ENCODE measurements at regions not wholly inside any gene's neighbourhood (a gene's known extent, or its start where the extent isn't known, plus 50 kb on each side); places are given as distances from the start of the nearest gene placed in this dataset.

DNA sequence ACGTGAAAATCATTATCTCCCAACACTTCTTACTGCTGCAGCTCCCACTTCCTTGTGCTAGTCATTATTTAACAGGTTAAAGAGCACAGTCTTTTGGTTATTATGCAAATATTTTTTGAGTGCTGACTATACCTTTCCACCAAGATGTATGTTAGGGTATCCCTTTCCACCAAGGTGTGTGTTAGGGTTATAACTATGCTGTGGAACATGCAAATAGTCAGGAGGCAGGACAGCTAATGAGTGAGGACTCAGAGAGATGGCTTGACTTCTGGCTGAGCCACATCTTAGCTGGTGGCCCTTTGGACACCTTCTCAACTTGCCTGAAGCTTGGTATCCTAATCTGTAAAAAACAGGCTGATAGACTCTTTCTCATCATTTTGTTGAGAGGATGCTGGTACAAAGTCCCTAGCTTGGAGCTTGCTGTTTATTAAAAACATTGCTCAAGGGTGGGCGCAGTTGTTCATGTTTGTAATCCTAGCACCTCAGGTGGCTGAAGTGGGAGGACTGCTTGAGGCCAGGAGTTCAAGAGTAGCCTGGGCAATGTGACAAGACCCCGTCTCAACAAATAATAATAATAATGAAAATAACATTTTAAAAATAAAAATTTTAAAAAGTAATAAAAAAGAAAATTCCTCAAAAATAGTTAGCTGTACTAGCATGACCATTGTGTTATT is 160.5 kb upstream of the ADAMTS9 start:
- Mint-ChIP-seq H3K36me3 (peaks cover 4% of the 10 kb centered on the region), H3K9me3 (peaks cover 7% of the 10 kb centered on the region), H3K4me3 (no peak overlapping the region), H3K27me3 (no peaks in the 10 kb centered on the region), H3K27ac (no peak overlapping the region), H3K4me1 (ENCODE audit: low read depth in 2 of 2) (no peaks in the 10 kb centered on the region)
- no peak for DNase-seq (ENCODE audit: low spot score)
- ATAC-seq = no peak

DNA sequence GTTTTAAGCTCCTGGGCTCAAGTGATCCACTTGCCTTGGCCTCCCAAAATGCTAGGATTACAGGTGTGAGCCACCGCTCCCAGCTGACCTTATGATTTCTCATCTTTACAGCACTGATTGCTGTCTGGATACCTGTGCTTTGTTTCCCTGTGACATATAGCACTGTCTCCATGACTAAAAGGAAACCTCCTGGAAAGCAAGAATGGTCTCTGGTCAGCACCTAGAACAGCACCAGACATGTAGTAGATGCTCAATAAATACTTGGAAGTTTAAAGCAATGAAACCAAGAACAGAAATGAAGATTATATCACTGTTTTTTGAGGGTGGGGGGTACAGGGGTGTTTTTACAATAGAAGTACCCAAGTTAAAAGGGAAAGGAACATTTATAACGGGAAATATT is 156.8 kb upstream of the ADAMTS9 start:
- no peak overlapping the region for H3K4me3 Mint-ChIP-seq
- DNase-seq (ENCODE audit: low spot score) = no peak
- peaks cover 4% of the 10 kb centered on the region for H3K36me3 Mint-ChIP-seq
- H3K27me3 Mint-ChIP-seq = no peaks in the 10 kb centered on the region
- no peak for ATAC-seq
- no peaks in the 10 kb centered on the region for H3K4me1 Mint-ChIP-seq (ENCODE audit: low read depth in 2 of 2)
- no peak overlapping the region for H3K27ac Mint-ChIP-seq
- peaks cover 5% of the 10 kb centered on the region for H3K9me3 Mint-ChIP-seq

DNA sequence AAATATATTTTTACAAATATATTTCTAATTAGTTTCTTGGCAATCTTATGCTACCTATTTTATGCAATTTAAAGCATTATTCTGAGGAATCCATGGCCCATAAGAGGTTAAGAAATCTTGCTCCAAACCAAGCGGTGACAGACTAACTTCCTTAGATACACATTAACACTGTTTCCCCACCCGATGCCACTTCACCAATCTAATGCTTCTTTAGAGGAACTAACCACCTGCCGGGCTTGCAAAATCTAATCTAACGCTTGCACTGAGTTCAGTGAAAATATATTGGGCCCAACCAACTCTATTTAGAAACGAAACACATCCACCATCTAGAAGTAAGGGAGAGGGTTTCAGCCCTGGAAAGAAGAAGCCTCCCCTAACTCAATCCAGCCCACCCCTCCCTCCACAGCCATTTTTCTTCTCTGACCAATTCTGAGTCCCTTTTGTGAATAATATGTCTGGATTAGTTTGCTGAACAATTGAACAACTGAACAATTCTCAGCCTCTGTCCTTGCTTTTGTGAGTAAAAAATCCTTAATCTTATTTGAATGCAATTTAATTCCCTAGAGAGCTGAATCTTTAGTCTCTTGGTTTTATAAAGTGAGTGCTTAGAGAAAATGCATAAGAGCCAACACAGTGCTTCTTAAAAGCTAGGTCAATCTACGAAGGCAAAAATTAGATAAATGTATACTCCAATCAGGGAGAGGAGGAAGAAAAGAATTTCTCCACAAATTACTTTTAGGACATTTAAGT is 150.4 kb upstream of the ADAMTS9 start:
- Mint-ChIP-seq H3K27ac (no peak overlapping the region), H3K27me3 (no peaks in the 10 kb centered on the region), H3K36me3 (no peaks in the 10 kb centered on the region), H3K4me3 (no peak overlapping the region), H3K4me1 (ENCODE audit: low read depth in 2 of 2) (no peaks in the 10 kb centered on the region), H3K9me3 (peaks cover 8% of the 10 kb centered on the region)
- no peak for ATAC-seq
- DNase-seq (ENCODE audit: low spot score) = no peak

DNA sequence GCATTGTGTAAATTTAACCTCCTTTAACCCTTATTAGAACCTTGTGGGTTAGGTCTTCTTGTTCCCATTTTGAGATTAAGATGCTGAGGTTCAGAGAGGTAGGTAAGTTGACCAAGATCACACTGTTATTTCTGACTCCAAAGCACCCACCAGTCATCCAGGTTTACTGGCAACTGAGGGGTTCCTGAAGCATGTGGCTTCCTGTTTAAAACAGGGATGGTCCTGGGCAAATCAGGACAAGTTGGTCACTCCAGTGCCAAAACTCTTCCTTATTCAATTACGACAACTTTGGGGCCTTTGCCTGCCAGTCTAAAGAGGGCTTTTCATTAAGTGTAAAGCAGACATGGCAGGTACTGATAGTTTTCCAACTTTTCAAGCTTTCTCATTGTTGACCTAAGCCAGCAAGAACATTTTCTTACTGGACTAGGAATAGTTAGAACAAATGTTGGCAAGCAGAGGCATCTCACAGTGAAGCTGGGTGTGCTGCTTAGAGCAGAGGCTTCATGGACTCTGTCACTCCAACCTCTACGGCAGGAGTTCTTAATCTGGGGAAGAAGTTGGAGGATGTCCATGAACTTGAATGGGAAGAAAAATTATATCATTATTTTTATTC is 149.4 kb upstream of the ADAMTS9 start:
- Mint-ChIP-seq H3K9me3 (peaks cover 8% of the 10 kb centered on the region), H3K36me3 (no peaks in the 10 kb centered on the region), H3K4me3 (no peak overlapping the region), H3K27ac (no peak overlapping the region), H3K4me1 (ENCODE audit: low read depth in 2 of 2) (no peaks in the 10 kb centered on the region), H3K27me3 (no peaks in the 10 kb centered on the region)
- DNase-seq (ENCODE audit: low spot score) (no peak), ATAC-seq (no peak)

DNA sequence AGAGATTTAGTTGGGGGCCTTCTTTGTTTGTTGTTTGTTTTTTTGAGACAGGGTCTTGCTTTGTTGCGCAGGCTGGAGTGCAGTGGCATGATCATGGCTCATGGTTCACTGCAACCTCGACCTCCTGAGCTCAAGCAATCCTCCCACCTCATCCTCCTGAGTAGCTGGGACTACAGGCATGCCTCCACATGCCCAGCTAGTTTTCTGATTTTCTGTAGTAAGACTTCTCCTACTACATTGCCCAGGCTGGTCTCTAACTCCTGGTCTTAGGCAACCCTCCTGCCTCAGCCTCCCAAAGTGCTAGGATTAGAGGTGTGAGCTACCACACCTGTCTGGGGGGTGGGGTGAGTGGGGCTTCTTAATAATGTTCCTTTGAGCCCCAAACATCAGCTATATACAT is 148.3 kb upstream of the ADAMTS9 start:
- H3K36me3 Mint-ChIP-seq = no peaks in the 10 kb centered on the region
- DNase-seq (ENCODE audit: low spot score) = no peak
- no peaks in the 10 kb centered on the region for H3K27me3 Mint-ChIP-seq
- H3K4me3 Mint-ChIP-seq = no peak overlapping the region
- no peak overlapping the region for H3K27ac Mint-ChIP-seq
- peaks cover 11% of the 10 kb centered on the region for H3K9me3 Mint-ChIP-seq
- H3K4me1 Mint-ChIP-seq (ENCODE audit: low read depth in 2 of 2) = no peaks in the 10 kb centered on the region
- no peak for ATAC-seq

DNA sequence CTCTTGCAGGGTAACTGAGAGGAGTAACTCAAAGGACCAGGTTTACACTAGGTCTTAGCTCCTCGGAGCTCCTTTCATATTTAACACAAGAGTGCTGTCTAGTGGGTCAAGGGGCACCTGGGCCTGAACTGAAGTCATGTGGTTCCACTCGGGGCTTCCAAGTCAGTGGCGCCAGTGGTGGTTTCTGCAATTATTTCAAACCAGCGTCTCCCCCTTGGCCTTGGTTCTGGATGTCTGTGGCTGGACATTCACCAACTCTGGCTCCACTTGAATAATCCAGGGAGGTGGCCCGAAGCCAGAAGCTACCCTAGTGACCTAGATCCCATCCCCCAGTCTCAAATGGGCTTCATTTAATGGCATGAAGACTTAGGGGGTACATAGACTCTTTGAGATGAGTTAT is 144.3 kb upstream of the ADAMTS9 start:
- no peak overlapping the region for H3K27ac Mint-ChIP-seq

DNA sequence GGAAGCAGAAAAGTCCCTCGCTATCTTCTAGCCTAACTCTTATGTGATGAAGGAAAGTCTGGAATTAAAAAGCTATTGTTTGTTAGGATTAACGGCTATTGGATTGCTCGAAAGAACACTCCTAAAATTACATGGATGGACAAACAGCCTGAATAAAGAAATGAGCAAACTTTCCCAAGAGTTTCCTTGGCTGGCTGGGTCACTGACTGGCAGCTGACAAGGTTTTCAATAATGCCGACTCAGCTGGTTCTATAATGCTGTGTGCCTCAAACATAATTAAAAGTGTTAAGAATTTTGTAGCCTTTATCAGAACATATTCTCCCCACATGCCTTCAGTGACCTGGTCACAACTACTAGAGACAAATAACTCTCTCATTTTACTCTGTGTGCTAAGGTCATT is 142.9 kb upstream of the ADAMTS9 start:
- no peak overlapping the region for H3K4me3 Mint-ChIP-seq
- H3K9me3 Mint-ChIP-seq = peaks cover 12% of the 10 kb centered on the region
- ATAC-seq = no peak
- no peaks in the 10 kb centered on the region for H3K4me1 Mint-ChIP-seq (ENCODE audit: low read depth in 2 of 2)
- H3K27me3 Mint-ChIP-seq = no peaks in the 10 kb centered on the region
- H3K36me3 Mint-ChIP-seq = no peaks in the 10 kb centered on the region
- no peak overlapping the region for H3K27ac Mint-ChIP-seq
- DNase-seq (ENCODE audit: low spot score) = no peak

More for the DNA sequence above, 144.3 kb upstream of the ADAMTS9 start:
- Mint-ChIP-seq H3K9me3 (peaks cover 15% of the 10 kb centered on the region), H3K36me3 (no peaks in the 10 kb centered on the region), H3K27me3 (no peaks in the 10 kb centered on the region), H3K4me1 (ENCODE audit: low read depth in 2 of 2) (no peaks in the 10 kb centered on the region), H3K4me3 (no peak overlapping the region)
- DNase-seq (ENCODE audit: low spot score) (no peak), ATAC-seq (no peak)

DNA sequence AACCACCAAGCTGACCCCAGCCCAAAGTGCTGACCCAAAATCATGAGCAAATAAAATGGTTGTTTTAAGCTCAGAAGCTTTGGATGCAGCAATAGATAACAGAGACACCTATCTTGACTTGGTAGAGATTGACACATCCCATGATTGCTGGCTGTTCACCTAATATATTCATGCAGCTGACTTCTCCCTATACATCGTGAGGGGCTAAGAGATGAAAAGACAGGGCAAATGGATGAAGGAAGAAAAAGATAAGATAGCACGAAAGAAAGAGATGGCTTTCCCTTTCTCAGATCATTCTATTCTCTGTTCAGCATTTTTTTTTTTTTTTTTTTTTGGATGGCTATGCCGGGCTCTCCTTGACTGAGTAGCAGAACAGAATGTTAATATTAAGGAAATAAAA is 141.5 kb upstream of the ADAMTS9 start:
- Mint-ChIP-seq H3K9me3 (peaks cover 9% of the 10 kb centered on the region), H3K27ac (no peak overlapping the region), H3K27me3 (no peaks in the 10 kb centered on the region), H3K4me3 (no peak overlapping the region), H3K36me3 (no peaks in the 10 kb centered on the region), H3K4me1 (ENCODE audit: low read depth in 2 of 2) (no peaks in the 10 kb centered on the region)
- DNase-seq (ENCODE audit: low spot score) (no peak), ATAC-seq (no peak)

DNA sequence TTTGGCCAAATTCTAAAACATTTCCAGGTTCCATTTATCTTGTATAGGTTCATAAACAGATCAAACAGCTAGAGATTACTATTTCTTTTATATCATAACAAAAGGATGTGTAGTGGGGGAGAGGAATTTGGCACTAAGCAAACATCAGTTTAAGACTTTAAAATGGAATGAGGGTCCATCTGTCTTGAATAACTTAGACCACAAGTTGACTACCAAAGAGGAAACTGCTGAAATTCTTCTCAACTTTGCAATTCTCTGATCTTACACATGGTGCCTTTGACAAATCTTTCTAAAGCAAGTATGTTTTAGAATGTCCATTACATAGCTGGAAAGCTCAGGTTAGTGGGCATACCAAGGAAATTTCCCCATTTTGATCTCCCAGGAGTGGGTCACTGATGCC is 140.5 kb upstream of the ADAMTS9 start:
- Mint-ChIP-seq H3K27me3 (no peaks in the 10 kb centered on the region), H3K4me3 (no peak overlapping the region), H3K9me3 (peaks cover 8% of the 10 kb centered on the region), H3K36me3 (no peaks in the 10 kb centered on the region), H3K27ac (no peak overlapping the region), H3K4me1 (ENCODE audit: low read depth in 2 of 2) (no peaks in the 10 kb centered on the region)
- no peak for ATAC-seq
- DNase-seq (ENCODE audit: low spot score) = no peak

DNA sequence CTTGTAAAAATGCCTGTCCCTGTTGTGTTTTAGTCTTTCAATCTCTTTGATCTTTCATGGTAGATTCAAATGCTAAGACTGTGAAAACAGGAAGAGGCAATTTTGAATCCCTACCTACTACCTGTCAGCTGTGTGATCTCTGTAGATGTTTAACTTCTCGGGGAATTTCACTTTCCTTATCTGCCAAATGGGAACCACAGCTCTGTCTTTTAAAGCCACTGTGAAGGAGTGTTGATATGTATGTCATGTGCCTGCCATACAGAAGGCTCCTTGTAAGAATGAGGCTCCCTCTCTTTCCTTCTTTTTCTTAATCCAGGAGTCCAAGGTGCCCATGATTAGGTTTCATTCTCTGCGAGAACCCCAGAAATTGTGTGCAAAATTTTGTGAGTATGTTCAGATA is 139.6 kb upstream of the ADAMTS9 start:
- no peaks in the 10 kb centered on the region for H3K27me3 Mint-ChIP-seq
- no peak overlapping the region for H3K4me3 Mint-ChIP-seq
- peaks cover 8% of the 10 kb centered on the region for H3K9me3 Mint-ChIP-seq
- ATAC-seq = no peak
- no peak for DNase-seq (ENCODE audit: low spot score)
- no peaks in the 10 kb centered on the region for H3K4me1 Mint-ChIP-seq (ENCODE audit: low read depth in 2 of 2)
- H3K27ac Mint-ChIP-seq = no peak overlapping the region
- H3K36me3 Mint-ChIP-seq = no peaks in the 10 kb centered on the region

DNA sequence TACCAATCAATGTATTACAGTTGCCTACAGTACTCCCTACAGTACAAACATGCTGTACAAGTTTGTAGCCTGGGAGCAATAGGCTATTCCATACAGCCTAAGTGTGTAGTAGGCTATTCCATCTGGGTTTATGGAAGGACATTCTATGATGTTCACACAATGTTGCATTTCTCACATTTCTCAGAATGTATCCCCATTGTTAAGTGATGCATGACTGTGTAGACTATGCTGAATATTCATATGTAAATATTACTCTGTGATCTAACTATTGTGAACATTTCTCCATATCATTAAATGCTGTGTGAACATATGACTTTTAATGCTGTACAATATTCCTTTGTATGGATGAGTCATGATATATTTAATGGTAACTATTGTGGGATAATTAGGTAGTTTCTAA is 139.2 kb upstream of the ADAMTS9 start:
- H3K27me3 Mint-ChIP-seq = no peaks in the 10 kb centered on the region
- H3K4me1 Mint-ChIP-seq (ENCODE audit: low read depth in 2 of 2) = no peaks in the 10 kb centered on the region
- H3K9me3 Mint-ChIP-seq = peaks cover 8% of the 10 kb centered on the region
- H3K36me3 Mint-ChIP-seq = no peaks in the 10 kb centered on the region
- DNase-seq (ENCODE audit: low spot score) (no peak), ATAC-seq (no peak)
- H3K4me3 Mint-ChIP-seq = no peak overlapping the region
- no peak overlapping the region for H3K27ac Mint-ChIP-seq

DNA sequence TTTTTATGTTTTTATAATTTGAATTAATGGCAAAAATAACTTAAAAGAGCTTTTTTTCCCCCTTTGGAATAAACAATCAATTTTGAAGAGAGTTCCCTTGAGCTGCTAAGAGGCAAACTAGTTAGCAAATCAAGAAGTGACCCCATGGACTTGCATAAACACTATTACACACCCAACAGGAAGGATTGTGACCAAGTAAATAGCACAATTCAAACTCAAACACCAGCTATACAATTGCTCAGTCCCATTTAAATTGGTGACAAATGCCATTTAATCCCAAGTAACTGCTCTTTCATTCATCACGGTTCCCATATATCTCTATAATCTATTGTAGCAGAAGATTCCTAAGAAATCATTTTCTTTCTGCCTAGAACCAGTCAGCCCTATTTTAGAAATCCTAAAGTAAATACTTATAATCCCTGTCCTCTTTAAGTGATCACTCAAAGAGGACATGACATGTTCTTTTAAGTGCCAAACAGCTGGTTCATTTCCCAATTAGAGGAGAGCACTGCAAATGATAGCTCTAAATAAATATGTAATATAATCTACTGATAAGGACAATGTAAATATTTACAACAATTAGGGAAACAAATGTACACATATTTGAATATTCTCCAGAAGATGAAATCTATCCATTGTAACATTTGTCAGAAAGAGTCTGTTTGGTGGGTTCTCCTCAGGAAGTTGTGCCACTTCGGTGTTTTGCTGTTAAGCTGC is 137.8 kb upstream of the ADAMTS9 start:
- H3K27me3 Mint-ChIP-seq = no peaks in the 10 kb centered on the region
- no peaks in the 10 kb centered on the region for H3K4me1 Mint-ChIP-seq (ENCODE audit: low read depth in 2 of 2)
- peaks cover 4% of the 10 kb centered on the region for H3K9me3 Mint-ChIP-seq
- H3K4me3 Mint-ChIP-seq = no peak overlapping the region
- H3K36me3 Mint-ChIP-seq = no peaks in the 10 kb centered on the region
- H3K27ac Mint-ChIP-seq = no peak overlapping the region
- ATAC-seq (no peak), DNase-seq (ENCODE audit: low spot score) (no peak)

DNA sequence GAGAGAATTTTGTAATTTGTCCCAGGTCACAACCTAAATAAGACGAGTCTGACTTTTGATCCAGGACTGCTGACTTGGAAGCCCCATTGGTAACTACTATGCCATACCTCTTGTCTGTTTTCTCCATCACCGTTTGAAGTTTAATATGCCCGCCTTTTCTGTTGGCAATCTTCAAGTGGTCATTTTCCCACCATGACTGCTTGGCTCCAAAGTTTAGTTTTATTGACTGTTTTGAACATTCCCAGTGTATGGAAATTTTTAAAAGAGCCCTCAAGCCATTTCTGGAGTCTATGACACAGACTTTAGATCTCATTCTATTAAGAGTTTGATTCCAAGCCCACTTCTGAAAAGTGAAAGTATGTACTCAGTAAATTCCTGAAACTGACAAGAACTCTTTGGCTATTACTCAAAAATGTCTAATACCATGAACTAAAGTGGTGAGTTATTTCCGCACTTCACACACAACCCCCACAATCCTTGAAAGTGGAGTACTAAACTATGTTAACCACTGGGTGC is 136.7 kb upstream of the ADAMTS9 start:
- no peak for ATAC-seq
- DNase-seq (ENCODE audit: low spot score) = no peak
- Mint-ChIP-seq H3K27me3 (no peaks in the 10 kb centered on the region), H3K4me3 (no peak overlapping the region), H3K27ac (no peak overlapping the region), H3K9me3 (peaks cover 4% of the 10 kb centered on the region), H3K4me1 (ENCODE audit: low read depth in 2 of 2) (no peaks in the 10 kb centered on the region), H3K36me3 (no peaks in the 10 kb centered on the region)

DNA sequence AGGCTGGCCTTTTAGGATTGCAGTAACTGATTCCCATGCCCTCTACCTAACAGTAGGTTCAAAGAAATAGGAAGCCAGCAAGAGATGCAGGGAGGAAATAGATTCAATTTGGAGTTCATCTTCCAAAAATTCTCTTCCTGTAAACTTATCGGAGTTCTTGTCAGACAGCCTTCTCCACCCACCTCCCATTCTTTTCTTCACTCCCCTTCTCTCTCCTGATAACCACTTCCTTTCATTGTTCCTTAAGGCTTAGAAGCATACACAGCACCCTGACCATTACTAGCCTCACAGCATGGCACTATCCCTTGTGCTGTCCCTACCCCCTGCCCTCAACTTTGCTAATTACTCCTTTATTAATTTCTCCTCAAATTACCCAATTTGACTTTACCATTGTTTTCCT is 130.4 kb upstream of the ADAMTS9 start:
- Mint-ChIP-seq H3K4me1 (ENCODE audit: low read depth in 2 of 2) (no peaks in the 10 kb centered on the region), H3K9me3 (peaks cover 12% of the 10 kb centered on the region), H3K27me3 (no peaks in the 10 kb centered on the region), H3K27ac (no peak overlapping the region), H3K36me3 (no peaks in the 10 kb centered on the region), H3K4me3 (no peak overlapping the region)
- DNase-seq (ENCODE audit: low spot score) (no peak), ATAC-seq (no peak)

All from natural killer cell treated with Interleukin-12 subunit alpha and Interleukin-12 subunit beta and Interleukin-15 and Interleukin-18, amount 100 ng/mL, for 72 hours (primary cell).